Astrocyte of the hippocampus (primary cell): ENCODE measurements at regions not wholly inside any gene's neighbourhood (a gene's known extent, or its start where the extent isn't known, plus 50 kb on each side); places are given as distances from the start of the nearest gene placed in this dataset.

Experiments
- DNase-seq: peaks from one replicate; pipeline ENCODE4 v3.0.0; 2011; ENCODE audit warnings: low read depth, low spot score

- no peak for DNase-seq
Measured at GRCh38 chr2:33650171-33650570, 51.1 kb upstream of the FAM98A start.
